ENCODE measurements at regions not wholly inside any gene's neighbourhood (a gene's known extent, or its start where the extent isn't known, plus 50 kb on each side); places are given as distances from the start of the nearest gene placed in this dataset.

DNA sequence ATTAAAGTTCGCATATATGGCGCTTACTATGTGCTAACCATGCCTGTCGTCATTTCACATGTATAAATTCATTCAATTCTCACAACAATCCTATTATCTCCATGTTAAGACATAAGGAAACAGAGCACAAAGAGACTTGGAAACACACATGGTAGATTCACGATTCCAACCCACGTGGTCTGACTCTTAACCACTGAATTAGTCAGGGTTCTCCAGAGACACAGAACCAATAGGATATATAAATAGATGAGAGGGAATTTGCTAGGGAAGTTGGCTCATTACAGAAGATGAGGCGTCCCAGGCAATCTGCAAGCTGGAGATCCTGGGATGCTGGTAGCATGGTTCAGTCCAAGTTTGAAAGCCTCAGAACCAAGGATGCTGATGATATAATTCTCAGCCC lies 765.3 kb downstream of the TBL1XR1 start:
- Mint-ChIP-seq H3K9me3 (no peaks in the 10 kb centered on the region), H3K4me1 (no peaks in the 10 kb centered on the region), H3K4me3 (no peak overlapping the region), H3K36me3 (no peaks in the 10 kb centered on the region), H3K27ac (no peak overlapping the region), H3K27me3 (no peaks in the 10 kb centered on the region)
- DNase-seq: no peak
- no peak for ATAC-seq (ENCODE audit: low read depth)
- POLR2A ChIA-PET: no interaction called here

DNA sequence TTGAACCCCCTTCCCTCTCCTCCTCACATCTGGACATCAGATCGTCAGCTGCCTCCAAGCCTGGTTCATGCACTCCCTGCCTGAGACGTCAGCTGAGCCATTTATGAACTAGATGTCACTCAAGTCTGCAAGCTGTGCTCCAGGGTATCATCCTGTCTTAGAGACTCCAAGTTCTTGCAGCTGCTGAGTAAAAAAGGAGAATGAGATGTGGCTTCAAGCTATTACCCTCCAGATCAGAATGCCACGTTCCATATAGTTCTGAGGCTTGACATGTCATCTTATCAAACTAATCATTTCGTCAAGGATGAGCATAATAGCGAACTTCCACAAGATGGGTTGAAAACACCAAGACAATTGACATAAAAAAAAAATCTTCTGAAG lies 766.3 kb downstream of the TBL1XR1 start:
- H3K4me3 Mint-ChIP-seq: no peak overlapping the region
- no peak for DNase-seq
- POLR2A ChIA-PET: no interaction called here
- no peak overlapping the region for H3K27ac Mint-ChIP-seq
- ATAC-seq (ENCODE audit: low read depth): no peak
- H3K9me3 Mint-ChIP-seq: no peaks in the 10 kb centered on the region
- H3K36me3 Mint-ChIP-seq: no peaks in the 10 kb centered on the region
- no peaks in the 10 kb centered on the region for H3K4me1 Mint-ChIP-seq
- no peaks in the 10 kb centered on the region for H3K27me3 Mint-ChIP-seq

DNA sequence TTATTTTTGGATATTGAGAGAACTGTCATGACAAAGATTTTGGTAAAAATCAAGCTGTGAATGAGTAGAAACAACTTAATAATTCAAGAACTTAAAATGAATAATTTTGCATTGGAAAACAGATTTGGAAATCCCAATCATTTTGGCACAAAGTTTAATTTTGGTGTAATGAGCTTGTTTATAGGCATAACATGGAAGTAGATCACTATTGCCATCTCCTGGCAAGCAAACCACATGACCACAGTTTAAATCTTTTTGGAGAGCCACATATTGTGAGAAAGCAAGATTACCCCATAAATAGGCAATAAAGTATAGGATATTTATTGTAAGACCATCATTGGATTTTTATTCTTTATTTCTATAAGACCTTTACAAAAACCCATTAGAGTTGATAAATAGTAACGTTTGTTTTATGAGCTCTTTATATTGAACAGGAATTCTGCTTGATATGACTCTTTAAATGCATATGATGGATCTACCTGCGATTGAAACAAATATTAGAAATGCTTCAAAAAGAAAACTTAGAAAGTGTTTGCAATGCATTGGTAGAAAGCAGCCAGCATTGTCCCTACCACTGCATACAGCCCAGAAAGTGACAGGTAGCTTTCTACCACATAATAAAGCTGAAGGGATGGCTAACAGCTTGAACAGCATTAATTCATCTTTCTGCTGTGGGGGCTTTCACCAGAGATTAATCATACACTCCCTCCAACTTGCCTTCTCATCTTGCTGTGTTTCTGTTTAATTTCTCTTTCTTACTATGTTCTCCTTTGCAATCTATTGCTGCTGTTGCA lies 766.8 kb downstream of the TBL1XR1 start:
- ATAC-seq (ENCODE audit: low read depth): no peak
- Mint-ChIP-seq H3K27ac (no peak overlapping the region), H3K9me3 (no peaks in the 10 kb centered on the region), H3K4me1 (no peaks in the 10 kb centered on the region), H3K27me3 (no peaks in the 10 kb centered on the region), H3K36me3 (no peaks in the 10 kb centered on the region), H3K4me3 (no peak overlapping the region)
- POLR2A ChIA-PET: no interaction called here
- no peak for DNase-seq

DNA sequence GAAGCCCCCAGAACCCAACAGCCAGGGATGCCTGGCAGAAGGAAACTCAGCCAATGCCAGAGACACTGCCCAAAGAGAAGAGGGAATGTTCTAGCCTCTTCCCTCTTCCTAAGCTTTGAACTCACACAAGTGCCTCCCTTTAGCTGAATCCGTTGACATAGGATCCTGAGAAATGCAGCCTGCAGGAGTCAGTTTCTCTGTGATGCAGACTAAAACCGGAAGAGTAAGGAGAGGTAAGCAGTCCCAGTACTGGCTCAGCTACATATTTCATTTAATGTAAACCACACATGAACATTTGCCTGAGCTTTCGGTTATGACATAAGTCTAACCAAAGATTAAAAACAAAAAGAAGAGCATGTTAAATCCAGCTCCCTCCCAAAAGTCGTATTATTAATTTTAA lies 768.7 kb downstream of the TBL1XR1 start:
- Mint-ChIP-seq H3K9me3 (no peaks in the 10 kb centered on the region), H3K27ac (no peak overlapping the region), H3K4me3 (no peak overlapping the region), H3K4me1 (no peaks in the 10 kb centered on the region), H3K36me3 (no peaks in the 10 kb centered on the region), H3K27me3 (no peaks in the 10 kb centered on the region)
- POLR2A ChIA-PET: no interaction called here
- DNase-seq (no peak), ATAC-seq (ENCODE audit: low read depth) (no peak)

DNA sequence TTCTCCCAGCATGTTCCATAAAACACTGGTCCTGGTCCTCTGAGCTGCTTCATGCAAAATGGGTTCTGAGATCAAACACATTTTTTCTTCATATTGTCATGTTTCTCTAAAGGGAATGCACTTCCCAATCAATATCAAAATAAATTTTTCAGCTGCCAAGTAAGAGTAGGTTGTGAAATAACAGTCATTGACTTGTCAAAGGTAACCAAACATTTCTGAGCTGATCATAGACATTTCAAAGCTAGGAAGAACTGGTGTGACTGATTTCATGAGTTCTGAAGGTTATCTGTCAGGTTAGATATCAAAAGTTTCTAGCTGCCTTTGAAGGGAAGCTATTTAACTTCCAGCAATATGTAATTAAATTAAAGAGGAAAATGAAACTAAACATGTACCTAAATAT lies 770.9 kb downstream of the TBL1XR1 start:
- no peak overlapping the region for H3K4me3 Mint-ChIP-seq
- no peaks in the 10 kb centered on the region for H3K9me3 Mint-ChIP-seq
- H3K27me3 Mint-ChIP-seq: no peaks in the 10 kb centered on the region
- DNase-seq (no peak), ATAC-seq (ENCODE audit: low read depth) (no peak)
- no peaks in the 10 kb centered on the region for H3K36me3 Mint-ChIP-seq
- POLR2A ChIA-PET: no interaction called here
- H3K4me1 Mint-ChIP-seq: no peaks in the 10 kb centered on the region
- H3K27ac Mint-ChIP-seq: no peak overlapping the region

DNA sequence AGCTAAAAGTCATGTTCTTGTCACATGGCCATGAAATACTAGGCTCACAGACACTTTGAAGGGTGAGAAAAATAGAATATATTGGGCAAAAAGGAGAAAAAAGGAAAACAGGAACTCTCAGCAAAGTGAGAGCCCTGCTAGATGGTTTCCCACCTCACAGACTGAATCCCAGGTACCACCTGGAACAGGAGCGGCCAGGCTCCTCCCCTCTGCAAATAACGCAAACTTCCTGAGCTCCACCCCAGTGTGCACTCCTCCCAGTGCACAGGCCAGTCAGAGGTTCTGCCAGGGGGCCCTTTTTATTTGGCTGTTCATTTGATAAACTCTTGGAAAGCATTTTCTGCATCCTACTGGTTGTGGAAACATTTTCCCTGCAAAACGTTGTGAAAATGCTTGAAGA lies 780.4 kb downstream of the TBL1XR1 start:
- H3K27me3 Mint-ChIP-seq: no peaks in the 10 kb centered on the region
- ATAC-seq (ENCODE audit: low read depth): no peak
- no peak for DNase-seq
- no peaks in the 10 kb centered on the region for H3K36me3 Mint-ChIP-seq
- POLR2A ChIA-PET: no interaction called here
- H3K9me3 Mint-ChIP-seq: peaks cover 1% of the 10 kb centered on the region
- H3K4me3 Mint-ChIP-seq: no peak overlapping the region
- no peak overlapping the region for H3K27ac Mint-ChIP-seq
- no peaks in the 10 kb centered on the region for H3K4me1 Mint-ChIP-seq

DNA sequence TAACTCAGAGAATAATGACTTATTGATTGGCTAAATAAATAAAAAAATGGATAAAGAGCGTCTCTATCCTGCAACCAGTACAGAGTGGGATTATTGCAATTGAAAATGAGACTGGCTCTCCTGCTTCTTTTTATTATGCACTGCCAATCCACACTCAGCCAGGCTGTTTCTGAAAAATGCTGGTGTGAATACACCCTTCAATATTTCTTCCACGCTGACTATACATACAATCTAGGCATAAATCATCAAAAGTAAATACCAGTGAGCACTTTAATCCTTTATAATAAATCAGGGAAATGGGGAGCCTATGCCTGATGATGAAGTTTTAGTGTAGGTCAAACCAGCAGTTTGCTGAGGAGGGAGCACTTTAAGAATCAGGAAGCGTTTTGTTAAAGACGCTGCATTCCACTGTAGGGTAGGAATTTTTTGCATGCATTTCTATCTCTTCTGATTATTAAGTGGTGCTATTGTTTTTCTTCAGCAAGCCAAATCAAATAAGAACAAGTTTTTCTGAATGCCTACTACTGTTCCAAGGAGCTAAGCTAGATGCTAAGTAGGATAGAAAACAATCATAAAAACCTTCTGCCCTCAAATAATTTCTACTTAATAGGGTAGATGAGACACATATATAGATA lies 781.5 kb downstream of the TBL1XR1 start:
- H3K27me3 Mint-ChIP-seq: no peaks in the 10 kb centered on the region
- peaks cover 1% of the 10 kb centered on the region for H3K9me3 Mint-ChIP-seq
- DNase-seq: no peak
- H3K4me1 Mint-ChIP-seq: no peaks in the 10 kb centered on the region
- no peaks in the 10 kb centered on the region for H3K36me3 Mint-ChIP-seq
- no peak overlapping the region for H3K4me3 Mint-ChIP-seq
- POLR2A ChIA-PET: no interaction called here
- no peak for ATAC-seq (ENCODE audit: low read depth)
- H3K27ac Mint-ChIP-seq: no peak overlapping the region

DNA sequence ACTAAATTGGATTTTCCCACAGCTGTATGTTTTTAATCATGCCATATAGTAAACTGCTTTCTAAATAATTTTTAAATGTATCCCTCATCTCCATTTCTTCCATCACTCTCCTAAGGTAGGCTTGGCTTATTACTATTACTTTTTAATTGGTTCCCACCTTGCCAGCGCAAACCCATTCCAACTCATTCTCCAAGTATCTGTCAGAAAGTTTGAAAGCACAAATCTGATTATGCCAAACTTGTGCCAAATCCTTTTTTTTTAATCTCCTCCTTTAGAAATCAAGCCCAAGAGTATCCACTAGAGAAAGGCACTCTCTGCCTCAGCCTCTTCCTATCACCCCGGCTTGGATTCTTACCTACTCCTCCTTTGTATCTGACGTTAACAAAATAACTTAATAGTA lies 784.5 kb downstream of the TBL1XR1 start:
- Mint-ChIP-seq H3K27ac (no peak overlapping the region), H3K4me3 (no peak overlapping the region), H3K4me1 (no peaks in the 10 kb centered on the region), H3K9me3 (peaks cover 1% of the 10 kb centered on the region), H3K36me3 (no peaks in the 10 kb centered on the region), H3K27me3 (no peaks in the 10 kb centered on the region)
- ATAC-seq (ENCODE audit: low read depth) (no peak), DNase-seq (no peak)
- POLR2A ChIA-PET: no interaction called here

DNA sequence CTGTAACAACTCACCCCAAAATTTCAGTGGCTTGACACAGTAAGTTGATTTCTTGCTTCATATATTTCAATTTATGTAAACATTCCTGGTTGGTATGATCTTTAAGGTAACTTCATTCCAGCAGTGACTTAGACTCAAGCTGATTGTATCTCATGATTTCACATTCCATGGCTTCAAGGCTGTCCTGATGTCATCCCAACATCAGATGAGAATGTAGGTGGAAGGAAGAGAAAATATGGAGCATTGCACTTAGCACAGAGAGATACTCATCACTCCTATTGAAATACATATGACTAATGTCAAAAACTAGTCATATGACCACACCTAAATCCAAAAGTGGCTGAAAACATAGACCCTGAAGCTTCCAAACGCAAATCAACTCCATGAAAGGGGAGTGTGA lies 793.8 kb downstream of the TBL1XR1 start:
- Mint-ChIP-seq H3K27me3 (no peaks in the 10 kb centered on the region), H3K4me3 (no peak overlapping the region), H3K4me1 (no peaks in the 10 kb centered on the region), H3K9me3 (peaks cover 1% of the 10 kb centered on the region), H3K27ac (no peak overlapping the region), H3K36me3 (no peaks in the 10 kb centered on the region)
- ATAC-seq (ENCODE audit: low read depth) (no peak), DNase-seq (no peak)
- POLR2A ChIA-PET: no interaction called here

DNA sequence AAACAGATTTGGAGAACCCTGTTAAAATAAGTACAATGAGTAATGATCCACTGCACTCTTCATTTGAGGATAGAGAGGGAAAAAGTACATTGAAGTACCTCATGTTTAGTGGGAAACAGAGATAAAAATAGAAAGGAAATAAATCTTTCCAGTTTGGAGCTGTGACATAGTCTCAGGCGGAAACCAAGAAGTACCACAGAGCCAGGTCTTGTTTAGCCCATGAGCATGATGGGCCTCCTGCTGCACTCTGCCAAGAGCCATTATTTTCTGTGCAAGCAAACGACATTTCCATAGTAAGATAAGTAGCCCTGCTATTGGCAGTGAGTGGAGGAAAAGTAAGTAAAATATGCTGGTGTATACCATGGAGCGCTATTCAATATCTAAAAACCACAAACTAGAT lies 796.1 kb downstream of the TBL1XR1 start:
- no peaks in the 10 kb centered on the region for H3K36me3 Mint-ChIP-seq
- H3K27ac Mint-ChIP-seq: no peak overlapping the region
- ATAC-seq (ENCODE audit: low read depth): no peak
- H3K27me3 Mint-ChIP-seq: no peaks in the 10 kb centered on the region
- POLR2A ChIA-PET: no interaction called here
- H3K4me3 Mint-ChIP-seq: no peak overlapping the region
- H3K4me1 Mint-ChIP-seq: no peaks in the 10 kb centered on the region
- H3K9me3 Mint-ChIP-seq: peaks cover 3% of the 10 kb centered on the region
- no peak for DNase-seq

DNA sequence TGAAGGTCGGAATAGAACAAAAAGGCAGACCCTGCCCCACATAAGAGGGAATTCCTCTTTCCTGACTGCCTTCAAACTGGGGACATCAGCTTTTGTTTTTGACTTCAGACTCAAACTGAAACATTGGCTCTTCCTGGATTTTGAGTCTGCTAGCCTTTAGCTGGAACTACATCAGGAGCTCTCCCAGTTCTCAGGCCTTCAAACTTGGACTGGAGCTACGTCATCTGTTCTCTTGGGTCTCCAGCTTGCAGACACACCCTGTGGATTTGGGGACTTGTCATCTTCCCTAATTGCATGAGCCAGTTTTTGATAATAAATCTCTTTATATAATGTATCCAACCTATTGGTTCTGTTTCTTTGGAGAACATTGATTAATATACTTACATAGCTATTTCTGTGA lies 798.1 kb downstream of the TBL1XR1 start:
- no peak for ATAC-seq (ENCODE audit: low read depth)
- H3K9me3 Mint-ChIP-seq: peaks cover 5% of the 10 kb centered on the region
- H3K27me3 Mint-ChIP-seq: no peaks in the 10 kb centered on the region
- POLR2A ChIA-PET: no interaction called here
- no peaks in the 10 kb centered on the region for H3K4me1 Mint-ChIP-seq
- H3K4me3 Mint-ChIP-seq: no peak overlapping the region
- no peaks in the 10 kb centered on the region for H3K36me3 Mint-ChIP-seq
- no peak for DNase-seq
- no peak overlapping the region for H3K27ac Mint-ChIP-seq

DNA sequence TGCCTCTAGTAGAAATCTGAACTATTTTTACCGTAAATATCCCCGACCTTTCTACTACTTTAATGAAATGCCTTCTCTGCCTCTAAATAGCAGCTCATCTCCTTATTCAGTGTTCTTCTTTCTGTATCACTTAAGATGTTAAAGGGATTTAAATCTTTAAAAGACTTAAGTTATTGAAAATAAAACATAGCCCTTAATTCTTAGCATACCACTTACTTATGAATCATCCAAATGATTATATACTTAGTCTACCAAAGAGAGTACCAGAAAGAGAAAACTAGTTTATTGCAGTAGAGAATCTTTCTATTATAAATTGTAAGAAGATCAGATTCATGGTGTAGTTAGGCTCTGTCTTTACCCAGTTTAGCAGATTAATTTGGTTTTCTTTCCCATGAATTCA lies 802.0 kb downstream of the TBL1XR1 start:
- H3K27ac Mint-ChIP-seq: no peak overlapping the region
- no peak overlapping the region for H3K4me3 Mint-ChIP-seq
- H3K27me3 Mint-ChIP-seq: no peaks in the 10 kb centered on the region
- H3K4me1 Mint-ChIP-seq: no peaks in the 10 kb centered on the region
- no peaks in the 10 kb centered on the region for H3K36me3 Mint-ChIP-seq
- H3K9me3 Mint-ChIP-seq: peaks cover 5% of the 10 kb centered on the region
- POLR2A ChIA-PET: no interaction called here
- no peak for DNase-seq
- ATAC-seq (ENCODE audit: low read depth): no peak

DNA sequence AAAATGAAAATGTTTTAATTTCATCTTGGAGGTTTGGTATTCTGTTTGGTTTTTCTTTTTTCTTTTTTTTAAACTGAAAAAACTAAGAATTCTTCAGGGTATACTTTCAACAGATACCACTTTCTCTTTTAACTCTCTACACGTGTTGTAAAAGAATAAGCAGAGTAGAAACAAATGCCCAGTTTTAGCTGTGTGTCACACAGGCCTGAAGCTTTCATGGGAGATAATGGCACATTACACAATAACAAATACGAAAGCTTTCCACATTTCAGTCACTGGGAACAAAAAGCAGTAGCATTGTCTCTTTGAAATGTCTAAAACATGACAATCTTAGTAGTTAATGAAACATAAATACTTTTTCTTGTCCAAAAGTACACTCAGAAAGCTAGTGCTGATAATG lies 818.5 kb downstream of the TBL1XR1 start:
- POLR2A ChIA-PET: no interaction called here
- Mint-ChIP-seq H3K9me3 (no peaks in the 10 kb centered on the region), H3K36me3 (no peaks in the 10 kb centered on the region), H3K27me3 (no peaks in the 10 kb centered on the region), H3K4me1 (no peaks in the 10 kb centered on the region), H3K27ac (no peak overlapping the region), H3K4me3 (no peak overlapping the region)
- DNase-seq (no peak), ATAC-seq (ENCODE audit: low read depth) (no peak)

DNA sequence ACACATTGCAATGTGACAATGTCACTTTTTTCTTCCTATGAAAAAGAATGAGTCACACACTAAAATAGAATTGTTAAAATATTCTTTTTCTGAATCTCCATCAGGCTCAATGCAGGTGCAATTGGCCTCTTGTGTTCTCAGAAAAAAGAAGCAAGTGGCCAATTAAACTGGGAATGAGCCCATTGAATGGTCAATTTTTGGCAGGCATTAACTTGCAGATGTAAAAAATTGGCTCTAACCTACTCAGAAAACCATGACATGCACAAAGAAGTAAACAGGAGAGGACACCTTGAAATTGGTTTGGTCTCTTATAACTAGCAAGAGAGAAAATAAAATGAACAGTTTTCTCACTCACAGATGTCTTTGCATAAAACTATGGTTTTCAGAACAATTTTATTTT lies 820.8 kb downstream of the TBL1XR1 start:
- Mint-ChIP-seq H3K27ac (no peak overlapping the region), H3K4me1 (no peaks in the 10 kb centered on the region), H3K27me3 (no peaks in the 10 kb centered on the region), H3K36me3 (no peaks in the 10 kb centered on the region), H3K4me3 (no peak overlapping the region), H3K9me3 (no peaks in the 10 kb centered on the region)
- DNase-seq: no peak
- POLR2A ChIA-PET: no interaction called here
- ATAC-seq (ENCODE audit: low read depth): no peak
